ENCODE measurements at regions not wholly inside any gene's neighbourhood (a gene's known extent, or its start where the extent isn't known, plus 50 kb on each side); places are given as distances from the start of the nearest gene placed in this dataset.
A peak's percentile ranks its signal among the peaks of the same experiment; 100 is the strongest.

GRCh38 chr9:12972608-12973589 lies 198.1 kb downstream of the LURAP1L start:
- Histone ChIP-seq H3K9me3 (no peaks in the 10 kb centered on the region; the same call in 1 of the 2 replicates), H3K79me2 (ENCODE audit: insufficient read depth) (no peaks in the 10 kb centered on the region), H4K20me1 (ENCODE audit: insufficient read depth) (no peaks in the 10 kb centered on the region), H3K9ac (no peak overlapping the region), H3K4me2 (no peak overlapping the region), H3K27me3 (ENCODE audit: insufficient read depth) (no peaks in the 10 kb centered on the region), H2AFZ (ENCODE audit: low read depth) (no peak overlapping the region), H3K4me3 (ENCODE audit: low read depth in 2 of 2, low read length in 1 of 2) (no peak overlapping the region), H3K27ac (ENCODE audit: low read depth in 2 of 2, low read length in 1 of 2) (peak overlapping the region in 1 of 2 experiments; percentile 68; a peak in 2 of 4 replicates), H3K36me3 (replicated peaks in 1 of 2; ENCODE audit: control insufficient read depth in 1 of 2, insufficient read depth in 2 of 2, low read length in 1 of 2) (no peaks in the 10 kb centered on the region), H3K4me1 (ENCODE audit: control insufficient read depth in 1 of 2, insufficient read depth in 2 of 2, low read depth in 1 of 2, low read length in 1 of 2) (no peaks in the 10 kb centered on the region; a peak in 1 of 4 replicates), H3K9me2 (no peaks in the 10 kb centered on the region), H3F3A (replicated peaks; ENCODE audit: insufficient read depth) (no peaks in the 10 kb centered on the region)
- WGBS (ENCODE audit: low lambda C conversion rate): 58% methylated on average over 6 of the region's 8 CpGs
- no peak for TF ChIP-seq FOXM1 (IDR thresholded peaks at IDR 0.05; ENCODE audit: low read depth)
- TF ChIP-seq, protein P1, sequence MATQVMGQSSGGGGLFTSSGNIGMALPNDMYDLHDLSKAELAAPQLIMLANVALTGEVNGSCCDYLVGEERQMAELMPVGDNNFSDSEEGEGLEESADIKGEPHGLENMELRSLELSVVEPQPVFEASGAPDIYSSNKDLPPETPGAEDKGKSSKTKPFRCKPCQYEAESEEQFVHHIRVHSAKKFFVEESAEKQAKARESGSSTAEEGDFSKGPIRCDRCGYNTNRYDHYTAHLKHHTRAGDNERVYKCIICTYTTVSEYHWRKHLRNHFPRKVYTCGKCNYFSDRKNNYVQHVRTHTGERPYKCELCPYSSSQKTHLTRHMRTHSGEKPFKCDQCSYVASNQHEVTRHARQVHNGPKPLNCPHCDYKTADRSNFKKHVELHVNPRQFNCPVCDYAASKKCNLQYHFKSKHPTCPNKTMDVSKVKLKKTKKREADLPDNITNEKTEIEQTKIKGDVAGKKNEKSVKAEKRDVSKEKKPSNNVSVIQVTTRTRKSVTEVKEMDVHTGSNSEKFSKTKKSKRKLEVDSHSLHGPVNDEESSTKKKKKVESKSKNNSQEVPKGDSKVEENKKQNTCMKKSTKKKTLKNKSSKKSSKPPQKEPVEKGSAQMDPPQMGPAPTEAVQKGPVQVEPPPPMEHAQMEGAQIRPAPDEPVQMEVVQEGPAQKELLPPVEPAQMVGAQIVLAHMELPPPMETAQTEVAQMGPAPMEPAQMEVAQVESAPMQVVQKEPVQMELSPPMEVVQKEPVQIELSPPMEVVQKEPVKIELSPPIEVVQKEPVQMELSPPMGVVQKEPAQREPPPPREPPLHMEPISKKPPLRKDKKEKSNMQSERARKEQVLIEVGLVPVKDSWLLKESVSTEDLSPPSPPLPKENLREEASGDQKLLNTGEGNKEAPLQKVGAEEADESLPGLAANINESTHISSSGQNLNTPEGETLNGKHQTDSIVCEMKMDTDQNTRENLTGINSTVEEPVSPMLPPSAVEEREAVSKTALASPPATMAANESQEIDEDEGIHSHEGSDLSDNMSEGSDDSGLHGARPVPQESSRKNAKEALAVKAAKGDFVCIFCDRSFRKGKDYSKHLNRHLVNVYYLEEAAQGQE (IDR thresholded peaks at IDR 0.05; ENCODE audit: low read depth, low read length): no peak
- ChIA-PET CTCF (no interaction called here), POLR2A (no interaction called here)
- no peak for DNase-seq

GRCh38 chr9:12973710-12974109 lies 198.9 kb downstream of the LURAP1L start:
- Histone ChIP-seq H3K79me2 (ENCODE audit: insufficient read depth) (no peaks in the 10 kb centered on the region), H3K9me3 (no peaks in the 10 kb centered on the region; the same call in 1 of the 2 replicates), H3F3A (replicated peaks; ENCODE audit: insufficient read depth) (no peaks in the 10 kb centered on the region), H2AFZ (ENCODE audit: low read depth) (no peak overlapping the region), H3K36me3 (replicated peaks in 1 of 2; ENCODE audit: control insufficient read depth in 1 of 2, insufficient read depth in 2 of 2, low read length in 1 of 2) (no peaks in the 10 kb centered on the region), H3K4me1 (ENCODE audit: control insufficient read depth in 1 of 2, insufficient read depth in 2 of 2, low read depth in 1 of 2, low read length in 1 of 2) (no peaks in the 10 kb centered on the region; a peak in 1 of 4 replicates), H3K27me3 (ENCODE audit: insufficient read depth) (no peaks in the 10 kb centered on the region), H3K9ac (no peak overlapping the region), H3K27ac (ENCODE audit: low read depth in 2 of 2, low read length in 1 of 2) (peak overlapping the region in 1 of 2 experiments; percentile 68; a peak in 1 of 4 replicates), H3K9me2 (no peaks in the 10 kb centered on the region), H3K4me3 (ENCODE audit: low read depth in 2 of 2, low read length in 1 of 2) (no peak overlapping the region), H3K4me2 (no peak overlapping the region), H4K20me1 (ENCODE audit: insufficient read depth) (no peaks in the 10 kb centered on the region)
- DNase-seq: no peak
- ChIA-PET CTCF (no interaction called here), POLR2A (no interaction called here)
- TF ChIP-seq NFIC (IDR thresholded peaks at IDR 0.05; ENCODE audit: borderline replicate concordance) (no peak), GATA2 (CRISPR knock-in tag; IDR thresholded peaks at IDR 0.05) (no peak), POLR2AphosphoS5 (IDR thresholded peaks at IDR 0.05; ENCODE audit: low read depth, low read length) (no peak)
- WGBS (ENCODE audit: low lambda C conversion rate): 38% methylated on average over 1 of the region's 1 CpG

- 70% methylated on average over 1 of the region's 1 CpG for WGBS (ENCODE audit: low lambda C conversion rate)
- Histone ChIP-seq H3K4me2 (no peak overlapping the region), H4K20me1 (ENCODE audit: insufficient read depth) (no peaks in the 10 kb centered on the region), H3K9ac (no peak overlapping the region), H3K4me1 (ENCODE audit: control insufficient read depth in 1 of 2, insufficient read depth in 2 of 2, low read depth in 1 of 2, low read length in 1 of 2) (no peaks in the 10 kb centered on the region; a peak in 1 of 4 replicates), H2AFZ (ENCODE audit: low read depth) (no peak overlapping the region), H3K4me3 (ENCODE audit: low read depth in 2 of 2, low read length in 1 of 2) (no peak overlapping the region), H3K27ac (ENCODE audit: low read depth in 2 of 2, low read length in 1 of 2) (no peak overlapping the region; a peak in 1 of 4 replicates), H3K79me2 (ENCODE audit: insufficient read depth) (no peaks in the 10 kb centered on the region), H3K36me3 (replicated peaks in 1 of 2; ENCODE audit: control insufficient read depth in 1 of 2, insufficient read depth in 2 of 2, low read length in 1 of 2) (no peaks in the 10 kb centered on the region), H3F3A (replicated peaks; ENCODE audit: insufficient read depth) (no peaks in the 10 kb centered on the region), H3K27me3 (ENCODE audit: insufficient read depth) (no peaks in the 10 kb centered on the region), H3K9me2 (no peaks in the 10 kb centered on the region), H3K9me3 (no peaks in the 10 kb centered on the region; the same call in 1 of the 2 replicates)
- ChIA-PET POLR2A (no interaction called here), CTCF (interaction anchor here (0.6 to 1.3 kb wide), 3 partner anchors 114 to 255 kb away, joined by 3 to 4 read pairs (median 3); no protein-coding TSS in a partner anchor)
- no peak for DNase-seq
- TF ChIP-seq NRF1 (IDR thresholded peaks at IDR 0.05; ENCODE audit: low read depth, low read length): no peak
- TF ChIP-seq JUND (IDR thresholded peaks at IDR 0.05): no peak
- TF ChIP-seq TAF1 (IDR thresholded peaks at IDR 0.05; ENCODE audit: borderline replicate concordance, low read depth, low read length): no peak
- no peak for TF ChIP-seq RFX5 (IDR thresholded peaks at IDR 0.05; ENCODE audit: low read length)
- TF ChIP-seq FOSL2 (IDR thresholded peaks at IDR 0.05; ENCODE audit: borderline replicate concordance, low read depth): no peak
- TF ChIP-seq SIN3A (IDR thresholded peaks at IDR 0.05; ENCODE audit: borderline replicate concordance, low read depth, low read length): no peak
- no peak for TF ChIP-seq EZH2phosphoT487 (IDR thresholded peaks at IDR 0.05; ENCODE audit: borderline replicate concordance, low read depth)
- TF ChIP-seq ELF1 (IDR thresholded peaks at IDR 0.05): no peak
- TF ChIP-seq MXI1 (IDR thresholded peaks at IDR 0.05; ENCODE audit: low read depth, low read length): no peak
- TF ChIP-seq TEAD4 (IDR thresholded peaks at IDR 0.05; ENCODE audit: borderline replicate concordance, insufficient read depth): no peak
- TF ChIP-seq, protein P2, sequence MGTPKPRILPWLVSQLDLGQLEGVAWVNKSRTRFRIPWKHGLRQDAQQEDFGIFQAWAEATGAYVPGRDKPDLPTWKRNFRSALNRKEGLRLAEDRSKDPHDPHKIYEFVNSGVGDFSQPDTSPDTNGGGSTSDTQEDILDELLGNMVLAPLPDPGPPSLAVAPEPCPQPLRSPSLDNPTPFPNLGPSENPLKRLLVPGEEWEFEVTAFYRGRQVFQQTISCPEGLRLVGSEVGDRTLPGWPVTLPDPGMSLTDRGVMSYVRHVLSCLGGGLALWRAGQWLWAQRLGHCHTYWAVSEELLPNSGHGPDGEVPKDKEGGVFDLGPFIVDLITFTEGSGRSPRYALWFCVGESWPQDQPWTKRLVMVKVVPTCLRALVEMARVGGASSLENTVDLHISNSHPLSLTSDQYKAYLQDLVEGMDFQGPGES (IDR thresholded peaks at IDR 0.05; ENCODE audit: low read depth, low read length): no peak
Observed at GRCh38 chr9:12974671-12975070, 199.9 kb downstream of the LURAP1L start.
